Endothelial cell of umbilical vein (primary cell): ENCODE measurements at regions not wholly inside any gene's neighbourhood (a gene's known extent, or its start where the extent isn't known, plus 50 kb on each side); places are given as distances from the start of the nearest gene placed in this dataset.

Source experiments
- BruUV-seq: library from RNA; stranded (reverse); fragments of 400-500 nt; replicated peaks from 2 replicates; lab custom pipeline; 2021; lab: Mats Ljungman, UMichigan
- CTCF ChIA-PET: fragments of 300-600, 350-600 bp; sonication (Branson Sonifier 250); formaldehyde crosslinking; loops from one replicate; lab custom pipeline; 2021; ENCODE audit warnings: antibody characterized with exemption, inconsistent platforms; lab: Charles Lee
- POLR2A ChIA-PET: fragments of 300-600, 350-600 bp; sonication (Branson Sonifier 250); formaldehyde crosslinking; loops from one replicate; lab custom pipeline; 2021; ENCODE audit warnings: antibody characterized with exemption, inconsistent platforms; lab: Charles Lee
- DNase-seq: peaks from one replicate; pipeline ENCODE4 v3.0.0-alpha.2; 2011; ENCODE audit warnings: low read depth, low spot score
- FAIRE-seq: peaks from 2 replicates; lab custom pipeline; 2011; peaks lifted over from hg19 to GRCh38; lab: Jason Lieb, UNC
- H2AFZ ChIP-seq: 2 replicates; pipeline ENCODE4 v1.6.0; 2012; ENCODE audit warnings: low read depth, low read length, control low read depth, inconsistent platforms
- H3K27ac ChIP-seq: 2 replicates; pipeline ENCODE4 v1.5.1; 2011; ENCODE audit warnings: low read depth, mild to moderate bottlenecking, control low read depth, low read length, moderate library complexity; ENCODE audit not compliant: insufficient read depth
- H3K27me3 ChIP-seq, 2 experiments: 2 replicates each; pipeline versions ENCODE4 v1.6.0 to v1.6.1; 2011; ENCODE audit warnings: low read length in 2 of 2, mixed read lengths in 1 of 2; ENCODE audit not compliant: control insufficient read depth in 2 of 2, insufficient read depth in 2 of 2
- H3K36me3 ChIP-seq, 2 experiments: 2 replicates in 1 of 2; 3 replicates in 1 of 2; pipeline ENCODE4 v1.5.1; 2011; ENCODE audit warnings: low read length in 2 of 2, mild to moderate bottlenecking in 1 of 2, moderate library complexity in 1 of 2; ENCODE audit not compliant: control insufficient read depth in 2 of 2, insufficient read depth in 2 of 2; ENCODE audit errors: extremely low read depth in 1 of 2
- H3K4me1 ChIP-seq: 3 replicates; pipeline ENCODE4 v1.5.1; 2011; ENCODE audit warnings: mild to moderate bottlenecking, low read length; ENCODE audit not compliant: control insufficient read depth, insufficient read depth; ENCODE audit errors: extremely low read depth
- H3K4me2 ChIP-seq: 2 replicates; pipeline ENCODE4 v1.6.1; 2011; ENCODE audit warnings: low read length, control low read depth, mixed read lengths; ENCODE audit not compliant: insufficient read depth
- H3K4me3 ChIP-seq, 3 experiments: fragments of 200-600 bp in 1 of 3; sonication (generic), shearing (Covaris generic) in 1 of 3; replicated peaks in 1 of 3; 2 replicates each; pipeline ENCODE4 v1.5.1; 2011 to 2016; ENCODE audit warnings: control low read depth in 3 of 3, low read length in 3 of 3, mild to moderate bottlenecking in 2 of 3, inconsistent platforms in 1 of 3, low read depth in 1 of 3, moderate library complexity in 1 of 3; ENCODE audit not compliant: insufficient read depth in 1 of 3
- H3K79me2 ChIP-seq: 2 replicates; pipeline ENCODE4 v1.6.0; 2012; ENCODE audit warnings: low read length, inconsistent platforms; ENCODE audit not compliant: control insufficient read depth, insufficient read depth
- H3K9ac ChIP-seq: replicated peaks from 2 replicates; pipeline ENCODE3; 2011; ENCODE audit warnings: low read length, control low read depth; ENCODE audit not compliant: insufficient read depth; ENCODE audit errors: extremely low read depth
- H3K9me1 ChIP-seq: replicated peaks from 3 replicates; pipeline ENCODE4 v1.6.0; 2011; ENCODE audit warnings: mild to moderate bottlenecking, low read length; ENCODE audit not compliant: control insufficient read depth, insufficient read depth; ENCODE audit errors: extremely low read depth
- H3K9me3 ChIP-seq: replicated peaks from 2 replicates; pipeline ENCODE4 v1.5.1; 2012; ENCODE audit warnings: low read length, inconsistent platforms; ENCODE audit not compliant: control insufficient read depth, insufficient read depth
- H4K20me1 ChIP-seq: replicated peaks from 2 replicates; pipeline ENCODE3; 2011; ENCODE audit warnings: mild to moderate bottlenecking, low read length; ENCODE audit not compliant: control insufficient read depth, insufficient read depth; ENCODE audit errors: extremely low read depth
- EZH2 ChIP-seq: IDR thresholded peaks from 2 replicates; pipeline ENCODE4 v1.6.1; 2012; ENCODE audit warnings: borderline replicate concordance, low read depth, mild to moderate bottlenecking, moderate library complexity, low read length, inconsistent platforms; ENCODE audit not compliant: severe bottlenecking
- FOS ChIP-seq: IDR thresholded peaks from 2 replicates; pipeline ENCODE4 v1.6.1; 2011; ENCODE audit warnings: mild to moderate bottlenecking, low read length, moderate library complexity, borderline replicate concordance; ENCODE audit not compliant: insufficient read depth
- GATA2 ChIP-seq: IDR thresholded peaks from 2 replicates; pipeline ENCODE4 v1.7.0; 2011; ENCODE audit warnings: low read depth, mild to moderate bottlenecking, moderate library complexity, mixed read lengths, low read length; ENCODE audit not compliant: insufficient read length, insufficient read depth
- JUN ChIP-seq: IDR thresholded peaks from 2 replicates; pipeline ENCODE4 v1.6.1; 2011; ENCODE audit warnings: borderline replicate concordance, low read depth; ENCODE audit not compliant: insufficient read length, insufficient read depth
- MYC ChIP-seq: IDR thresholded peaks from one replicate; pipeline ENCODE4 v1.6.1; 2011; ENCODE audit warnings: mild to moderate bottlenecking, low read depth, low read length
- POLR2A ChIP-seq: IDR thresholded peaks from 2 replicates; pipeline ENCODE4 v1.6.1; 2012; ENCODE audit warnings: low read depth, mild to moderate bottlenecking, control low read depth, low read length
- POLR2AphosphoS5 ChIP-seq: IDR thresholded peaks from 2 replicates; pipeline ENCODE4 v1.6.1; 2012; ENCODE audit warnings: low read depth, mild to moderate bottlenecking, control low read depth, low read length, moderate library complexity; ENCODE audit not compliant: insufficient read depth
- dilution Hi-C: fragments of 300-500 bp; cut with MboI; formaldehyde crosslinking; loops from one replicate; pipeline ENCODE4 v1.15.0; 2019; ENCODE audit warnings: low sequenced_read_pairs; ENCODE audit not compliant: extremely low pct_ligation_motif_present
- intact Hi-C: fragments of 100-400 bp; cut with micrococcal nuclease; formaldehyde crosslinking; loops from one replicate; pipeline ENCODE4 v1.10.0; 2022
- TF ChIP-seq, protein P1 (sequence below): IDR thresholded peaks from 2 replicates; pipeline ENCODE4 v1.6.1; 2011; ENCODE audit not compliant: insufficient read depth, insufficient read length
- TF ChIP-seq, protein P2 (sequence below), 2 donors: IDR thresholded peaks; 1 replicate in 1 of 2; 2 replicates in 1 of 2; pipeline ENCODE4 v1.5.1; 2011; ENCODE audit warnings: low read length in 2 of 2, mild to moderate bottlenecking in 2 of 2, moderate library complexity in 2 of 2, control low read depth in 1 of 2, inconsistent platforms in 1 of 2, low read depth in 1 of 2; ENCODE audit not compliant: insufficient read depth in 1 of 2; ENCODE audit errors: extremely low read depth in 1 of 2

GRCh38 chr5:170446365-170446764 lies 57.2 kb upstream of the KCNMB1 start:
- no peaks in the 10 kb centered on the region for H3K9me3 ChIP-seq
- H3K79me2 ChIP-seq, result no peaks in the 10 kb centered on the region
- FAIRE-seq, result no peak
- H3K4me2 ChIP-seq, result no peak overlapping the region
- no peak overlapping the region for H3K27ac ChIP-seq
- TF ChIP-seq POLR2A (no peak), POLR2AphosphoS5 (no peak), EZH2 (no peak), FOS (no peak), GATA2 (no peak), JUN (no peak), MYC (no peak)
- TF ChIP-seq, protein P1, sequence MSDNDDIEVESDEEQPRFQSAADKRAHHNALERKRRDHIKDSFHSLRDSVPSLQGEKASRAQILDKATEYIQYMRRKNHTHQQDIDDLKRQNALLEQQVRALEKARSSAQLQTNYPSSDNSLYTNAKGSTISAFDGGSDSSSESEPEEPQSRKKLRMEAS, result no peak
- TF ChIP-seq, protein P2, sequence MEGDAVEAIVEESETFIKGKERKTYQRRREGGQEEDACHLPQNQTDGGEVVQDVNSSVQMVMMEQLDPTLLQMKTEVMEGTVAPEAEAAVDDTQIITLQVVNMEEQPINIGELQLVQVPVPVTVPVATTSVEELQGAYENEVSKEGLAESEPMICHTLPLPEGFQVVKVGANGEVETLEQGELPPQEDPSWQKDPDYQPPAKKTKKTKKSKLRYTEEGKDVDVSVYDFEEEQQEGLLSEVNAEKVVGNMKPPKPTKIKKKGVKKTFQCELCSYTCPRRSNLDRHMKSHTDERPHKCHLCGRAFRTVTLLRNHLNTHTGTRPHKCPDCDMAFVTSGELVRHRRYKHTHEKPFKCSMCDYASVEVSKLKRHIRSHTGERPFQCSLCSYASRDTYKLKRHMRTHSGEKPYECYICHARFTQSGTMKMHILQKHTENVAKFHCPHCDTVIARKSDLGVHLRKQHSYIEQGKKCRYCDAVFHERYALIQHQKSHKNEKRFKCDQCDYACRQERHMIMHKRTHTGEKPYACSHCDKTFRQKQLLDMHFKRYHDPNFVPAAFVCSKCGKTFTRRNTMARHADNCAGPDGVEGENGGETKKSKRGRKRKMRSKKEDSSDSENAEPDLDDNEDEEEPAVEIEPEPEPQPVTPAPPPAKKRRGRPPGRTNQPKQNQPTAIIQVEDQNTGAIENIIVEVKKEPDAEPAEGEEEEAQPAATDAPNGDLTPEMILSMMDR (IDR thresholded peaks at IDR 0.05; ENCODE audit: extremely low read depth in 1 of 2, insufficient read depth in 1 of 2, low read depth in 1 of 2, low read length in 2 of 2), result no peak
- H3K9me1 ChIP-seq, result no peaks in the 10 kb centered on the region
- intact Hi-C loops (no loop called here), dilution Hi-C loops (no loop called here)
- no peaks in the 10 kb centered on the region for H4K20me1 ChIP-seq
- BruUV-seq, result no TSS peak
- no peak overlapping the region for H3K4me3 ChIP-seq
- H3K27me3 ChIP-seq, result no peaks in the 10 kb centered on the region
- ChIA-PET CTCF (interaction anchor here (1.0 to 1.5 kb wide), 6 partner anchors 8 to 221 kb away, joined by 3 to 6 read pairs (median 4); no protein-coding TSS in a partner anchor), POLR2A (no interaction called here)
- H3K9ac ChIP-seq, result no peak overlapping the region
- no peaks in the 10 kb centered on the region for H3K4me1 ChIP-seq
- no peaks in the 10 kb centered on the region for H3K36me3 ChIP-seq
- H2AFZ ChIP-seq, result no peak overlapping the region
- no peak for DNase-seq
